GM12874 (cell line): ENCODE measurements at regions not wholly inside any gene's neighbourhood (a gene's known extent, or its start where the extent isn't known, plus 50 kb on each side); places are given as distances from the start of the nearest gene placed in this dataset.

Experiments
- TF ChIP-seq, protein P1 (sequence below): IDR thresholded peaks from 2 replicates; pipeline ENCODE4 v1.5.1; 2011; ENCODE audit warnings: low read depth, mild to moderate bottlenecking, control low read depth, low read length, moderate library complexity; ENCODE audit not compliant: insufficient read depth

DNA sequence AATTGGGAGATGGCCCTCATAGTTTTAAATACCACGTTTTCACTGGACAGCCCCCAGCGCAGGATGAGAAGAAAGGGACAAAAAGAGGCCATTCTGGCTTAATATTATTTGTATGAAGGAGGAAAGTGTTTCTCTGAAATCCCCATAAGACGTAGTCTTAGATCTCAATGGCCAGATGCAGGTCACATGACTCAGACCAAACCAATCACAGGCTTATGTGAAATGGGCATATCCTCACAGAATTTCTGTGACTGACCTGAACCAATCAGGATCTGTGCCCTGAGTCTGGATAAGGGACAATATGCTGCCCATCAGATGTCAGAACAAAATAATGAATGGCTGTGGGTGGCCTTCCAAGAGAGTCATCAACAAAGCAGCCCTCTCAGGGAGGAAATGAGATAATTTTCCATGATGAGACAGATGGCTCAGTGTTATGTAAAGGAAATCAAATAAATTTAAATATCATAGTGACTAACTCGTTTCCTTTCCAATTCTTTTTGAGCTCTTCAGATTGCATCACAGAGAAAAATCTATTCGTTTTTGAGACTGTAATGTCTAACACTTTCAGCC is 1009.5 kb upstream of the TMEM132C start:
- TF ChIP-seq, protein P1, sequence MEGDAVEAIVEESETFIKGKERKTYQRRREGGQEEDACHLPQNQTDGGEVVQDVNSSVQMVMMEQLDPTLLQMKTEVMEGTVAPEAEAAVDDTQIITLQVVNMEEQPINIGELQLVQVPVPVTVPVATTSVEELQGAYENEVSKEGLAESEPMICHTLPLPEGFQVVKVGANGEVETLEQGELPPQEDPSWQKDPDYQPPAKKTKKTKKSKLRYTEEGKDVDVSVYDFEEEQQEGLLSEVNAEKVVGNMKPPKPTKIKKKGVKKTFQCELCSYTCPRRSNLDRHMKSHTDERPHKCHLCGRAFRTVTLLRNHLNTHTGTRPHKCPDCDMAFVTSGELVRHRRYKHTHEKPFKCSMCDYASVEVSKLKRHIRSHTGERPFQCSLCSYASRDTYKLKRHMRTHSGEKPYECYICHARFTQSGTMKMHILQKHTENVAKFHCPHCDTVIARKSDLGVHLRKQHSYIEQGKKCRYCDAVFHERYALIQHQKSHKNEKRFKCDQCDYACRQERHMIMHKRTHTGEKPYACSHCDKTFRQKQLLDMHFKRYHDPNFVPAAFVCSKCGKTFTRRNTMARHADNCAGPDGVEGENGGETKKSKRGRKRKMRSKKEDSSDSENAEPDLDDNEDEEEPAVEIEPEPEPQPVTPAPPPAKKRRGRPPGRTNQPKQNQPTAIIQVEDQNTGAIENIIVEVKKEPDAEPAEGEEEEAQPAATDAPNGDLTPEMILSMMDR: no peak

DNA sequence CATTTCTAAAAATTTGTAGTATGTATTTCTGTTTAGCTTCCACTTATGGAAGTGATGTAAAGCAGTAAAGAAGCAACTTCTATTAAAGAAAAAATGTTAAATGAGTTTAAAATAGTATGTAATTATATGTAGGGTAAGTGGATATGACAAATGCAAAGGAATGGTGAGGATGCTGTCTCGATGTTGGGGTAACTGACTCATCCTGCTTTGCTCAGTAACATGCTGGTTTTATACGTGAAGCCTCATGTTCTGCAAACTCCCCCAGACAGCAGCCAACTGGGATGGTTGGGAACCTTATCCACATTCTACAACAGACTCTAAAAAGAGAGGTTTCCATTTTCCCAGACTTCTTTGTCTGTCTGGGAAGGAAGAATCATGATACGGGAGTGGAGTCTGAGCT is 1006.4 kb upstream of the TMEM132C start:
- TF ChIP-seq, protein P1: no peak

DNA sequence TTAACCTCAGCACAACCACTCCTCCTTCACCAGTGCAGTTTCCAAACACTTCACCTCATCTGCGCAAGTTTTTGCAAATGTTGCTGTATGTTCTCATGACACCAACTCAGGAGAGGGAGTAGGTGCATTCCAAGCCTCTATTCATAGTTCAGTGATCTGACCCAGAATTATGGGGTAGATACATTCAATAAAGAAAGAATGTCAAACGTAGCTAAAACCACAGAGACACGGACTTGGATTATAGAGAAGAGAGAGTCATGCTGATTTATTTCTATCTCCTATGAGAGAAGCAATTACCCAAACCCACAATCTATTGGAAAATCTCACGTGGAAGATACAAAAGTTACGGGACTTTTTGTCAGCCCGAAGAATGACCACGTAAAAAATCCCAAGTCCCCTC is 1006.0 kb upstream of the TMEM132C start:
- TF ChIP-seq, protein P1: no peak

DNA sequence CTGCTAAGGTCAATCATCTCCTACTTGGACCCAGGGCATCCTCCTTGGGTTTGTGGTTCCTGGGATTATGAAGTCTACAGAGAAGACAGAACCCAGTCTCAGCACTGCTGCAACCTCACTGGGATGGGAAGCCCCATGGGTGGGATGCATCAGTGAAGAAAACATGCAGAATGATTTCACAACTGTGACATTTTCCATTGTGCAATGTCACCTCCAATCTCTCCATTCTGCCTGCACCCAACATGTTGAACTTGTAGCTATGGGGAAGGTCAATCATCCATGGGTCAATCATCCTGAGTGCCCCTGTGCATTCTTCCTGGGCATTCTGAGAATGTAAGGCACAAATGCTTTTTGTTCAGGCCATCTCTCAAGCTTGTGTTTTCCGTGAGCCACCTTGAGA is 1004.4 kb upstream of the TMEM132C start:
- TF ChIP-seq, protein P1: no peak

DNA sequence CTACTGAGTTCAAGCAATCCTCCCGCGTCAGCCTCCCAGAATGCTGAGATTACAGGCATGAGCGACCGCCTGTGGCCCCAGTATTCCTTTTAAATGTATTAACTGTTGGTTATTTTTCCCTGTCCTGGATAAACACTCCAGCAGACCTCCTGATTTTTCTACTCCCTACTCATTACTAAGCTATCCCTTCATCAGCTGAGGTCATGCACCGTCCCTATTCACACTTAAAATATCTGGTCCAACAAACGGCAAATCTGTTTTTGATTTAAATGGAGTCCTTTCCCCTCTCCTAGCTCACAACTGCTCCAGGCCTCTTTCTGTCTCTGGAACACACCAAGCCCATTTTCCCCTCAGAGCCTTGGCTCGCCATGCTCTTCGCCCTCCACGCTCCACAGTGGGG is 1003.3 kb upstream of the TMEM132C start:
- TF ChIP-seq, protein P1: no peak

DNA sequence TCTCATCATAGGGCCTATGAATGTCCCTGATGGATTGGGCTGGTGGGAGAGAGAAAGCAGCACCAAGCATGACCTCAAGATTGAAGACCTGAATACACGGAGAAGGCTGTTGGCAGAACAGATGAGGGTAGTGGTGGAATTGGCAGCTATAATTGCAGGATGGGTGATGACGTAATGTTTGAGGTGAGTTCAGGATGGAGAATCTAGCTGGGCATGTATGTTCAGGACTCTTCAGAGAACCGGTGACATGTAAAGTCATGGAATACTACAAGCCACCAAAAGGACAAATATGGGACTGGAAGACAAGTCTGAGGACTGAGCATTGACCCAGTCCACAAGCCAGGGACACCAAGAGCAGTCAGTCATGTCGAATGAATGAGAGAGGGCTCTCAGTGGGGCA is 999.8 kb upstream of the TMEM132C start:
- TF ChIP-seq, protein P1: no peak

DNA sequence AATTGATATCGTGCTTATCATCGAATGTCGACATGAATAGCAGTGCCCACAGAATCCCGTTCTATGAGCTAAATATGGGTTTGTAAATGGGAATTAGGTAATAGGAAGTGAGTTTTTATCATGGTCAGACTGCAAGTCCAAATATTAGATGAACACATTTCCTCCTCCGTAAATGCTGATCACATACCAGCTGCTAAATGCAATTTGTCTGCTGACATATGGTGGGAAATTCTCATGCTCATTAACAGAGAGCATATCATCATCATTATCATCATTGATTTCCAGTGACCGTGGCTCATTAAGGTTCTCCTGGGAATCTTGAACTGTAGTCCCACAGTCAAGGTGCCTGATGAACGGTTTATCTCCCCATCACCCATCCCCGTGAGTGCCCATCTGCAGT is 998.8 kb upstream of the TMEM132C start:
- TF ChIP-seq, protein P1: no peak
